ENCODE measurements at regions not wholly inside any gene's neighbourhood (a gene's known extent, or its start where the extent isn't known, plus 50 kb on each side); places are given as distances from the start of the nearest gene placed in this dataset.
"Not testable (repeated sequence)": the region's sequence is repeated elsewhere in the genome, so short reads cannot be mapped to it uniquely, and the experiment has no call there.

DNA sequence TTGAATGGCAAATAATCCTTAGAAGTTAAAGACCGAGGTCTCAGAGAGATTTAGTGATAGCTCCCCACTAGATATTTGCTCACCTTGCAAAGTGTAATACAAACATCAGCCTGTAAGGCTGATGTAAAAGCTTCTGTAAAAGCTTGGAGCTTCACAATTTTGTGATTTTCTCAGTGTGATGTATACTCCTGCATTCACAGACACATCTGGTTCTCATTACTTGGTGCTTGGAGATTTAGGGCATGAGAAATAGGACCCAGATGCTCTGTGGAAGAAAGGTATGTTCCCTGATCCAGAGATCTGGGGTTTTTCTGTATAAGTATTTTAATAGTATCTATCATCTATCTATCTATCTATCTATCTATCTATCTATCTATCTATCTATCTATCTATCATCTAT is 1664.3 kb downstream of the C4orf33 start:
- DNase-seq (ENCODE audit: low read depth in 1 of 2, low spot score in 1 of 2), result no peak
- ChIA-PET CTCF (no interaction called here), POLR2A (no interaction called here)
- H3K4me3 ChIP-seq, result no peak overlapping the region
- H3K27ac ChIP-seq, result no peak overlapping the region
- no peak for TF ChIP-seq RCOR1 (IDR thresholded peaks at IDR 0.05; ENCODE audit: low read depth, low read length)
- no peak for TF ChIP-seq RARB (CRISPR knock-in tag; IDR thresholded peaks at IDR 0.05)
- no peak for TF ChIP-seq MAZ (IDR thresholded peaks at IDR 0.05; ENCODE audit: borderline replicate concordance, low read depth, low read length)
- TF ChIP-seq ELK1 (IDR thresholded peaks at IDR 0.05; ENCODE audit: low read depth, low read length), result no peak
- TF ChIP-seq ESRRA (IDR thresholded peaks at IDR 0.05; ENCODE audit: borderline replicate concordance, low read length), result no peak
- TF ChIP-seq RNF2 (IDR thresholded peaks at IDR 0.05; ENCODE audit: borderline replicate concordance, low read depth), result no peak
- TF ChIP-seq MAFK (IDR thresholded peaks at IDR 0.05; ENCODE audit: partially characterized antibody), result no peak
- TF ChIP-seq E2F6 (IDR thresholded peaks at IDR 0.05; ENCODE audit: borderline replicate concordance, low read depth), result no peak
- no peak for TF ChIP-seq HOXA7 (CRISPR knock-in tag; IDR thresholded peaks at IDR 0.05)
- TF ChIP-seq RFX5 (IDR thresholded peaks at IDR 0.05), result no peak
- TF ChIP-seq, protein P1, sequence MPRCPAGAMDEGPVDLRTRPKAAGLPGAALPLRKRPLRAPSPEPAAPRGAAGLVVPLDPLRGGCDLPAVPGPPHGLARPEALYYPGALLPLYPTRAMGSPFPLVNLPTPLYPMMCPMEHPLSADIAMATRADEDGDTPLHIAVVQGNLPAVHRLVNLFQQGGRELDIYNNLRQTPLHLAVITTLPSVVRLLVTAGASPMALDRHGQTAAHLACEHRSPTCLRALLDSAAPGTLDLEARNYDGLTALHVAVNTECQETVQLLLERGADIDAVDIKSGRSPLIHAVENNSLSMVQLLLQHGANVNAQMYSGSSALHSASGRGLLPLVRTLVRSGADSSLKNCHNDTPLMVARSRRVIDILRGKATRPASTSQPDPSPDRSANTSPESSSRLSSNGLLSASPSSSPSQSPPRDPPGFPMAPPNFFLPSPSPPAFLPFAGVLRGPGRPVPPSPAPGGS (IDR thresholded peaks at IDR 0.05), result no peak
- no peak for TF ChIP-seq PHF8 (IDR thresholded peaks at IDR 0.05; ENCODE audit: borderline replicate concordance, low read depth)
- no peak for TF ChIP-seq ZC3H11A (IDR thresholded peaks at IDR 0.05)
- no peak for TF ChIP-seq ZFP36 (IDR thresholded peaks at IDR 0.05; ENCODE audit: borderline replicate concordance, partially characterized antibody)
- TF ChIP-seq MYC (IDR thresholded peaks at IDR 0.05; ENCODE audit: borderline replicate concordance, low read length), result no peak
- no peak for TF ChIP-seq RAD21 (conservative IDR thresholded peaks at IDR 0.05 in 1 of 2, IDR thresholded peaks at IDR 0.05 in 1 of 2)
- TF ChIP-seq HEYL (CRISPR knock-in tag; IDR thresholded peaks at IDR 0.05), result no peak
- TF ChIP-seq JUN (IDR thresholded peaks at IDR 0.05), result no peak
- TF ChIP-seq BHLHE40 (IDR thresholded peaks at IDR 0.05; ENCODE audit: low read depth, low read length), result no peak
- no peak for TF ChIP-seq CHD2 (IDR thresholded peaks at IDR 0.05; ENCODE audit: low read length, partially characterized antibody)
- ATAC-seq, result no peak
- H3K4me2 ChIP-seq, result no peak overlapping the region
- 0% methylated on average over 1 of the region's 1 CpG for WGBS (ENCODE audit: missing lambda C conversion rate)
- H3K9me3 ChIP-seq, result no peaks in the 10 kb centered on the region
- no peaks in the 10 kb centered on the region for H3K4me1 ChIP-seq
- no peak for FAIRE-seq

DNA sequence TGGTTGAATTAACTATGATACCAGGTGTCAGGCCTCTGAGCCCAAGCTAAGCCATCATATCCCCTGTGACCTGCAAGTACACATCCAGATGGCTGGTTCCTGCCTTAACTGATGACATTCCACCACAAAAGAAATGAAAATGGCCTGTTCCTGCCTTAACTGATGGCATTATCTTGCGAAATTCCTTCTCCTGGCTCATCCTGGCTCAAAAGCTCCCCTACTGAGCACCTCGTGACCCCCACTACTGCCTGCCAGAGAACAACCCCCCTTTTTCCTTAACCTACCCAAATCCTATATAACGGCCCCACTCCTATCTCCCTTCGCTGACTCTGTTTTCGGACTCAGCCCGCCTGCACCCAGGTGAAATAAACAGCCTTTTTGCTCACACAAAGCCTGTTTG is 1671.4 kb downstream of the C4orf33 start:
- 43% methylated on average over 6 of the region's 6 CpGs for WGBS (ENCODE audit: missing lambda C conversion rate)
- POLR2A ChIA-PET; CTCF ChIA-PET; DNase-seq (ENCODE audit: low read depth in 1 of 2, low spot score in 1 of 2); ATAC-seq; H3K27ac ChIP-seq; H3K4me2 ChIP-seq; FAIRE-seq; H3K4me1 ChIP-seq; H3K9me3 ChIP-seq; H3K4me3 ChIP-seq: not testable (repeated sequence)

- DNase-seq (ENCODE audit: low read depth in 1 of 2, low spot score in 1 of 2); FAIRE-seq; CTCF ChIA-PET; H3K4me1 ChIP-seq; H3K4me2 ChIP-seq; ATAC-seq; POLR2A ChIA-PET; H3K9me3 ChIP-seq; H3K27ac ChIP-seq; H3K4me3 ChIP-seq: not testable (repeated sequence)
- WGBS (ENCODE audit: missing lambda C conversion rate), result 93% methylated on average over 2 of the region's 3 CpGs
Measured at GRCh38 chr4:130772966-130773365, 1677.0 kb downstream of the C4orf33 start.

Data from A549 (cell line).